ENCODE measurements at regions not wholly inside any gene's neighbourhood (a gene's known extent, or its start where the extent isn't known, plus 50 kb on each side); places are given as distances from the start of the nearest gene placed in this dataset.

- no peak for TF ChIP-seq POLR2A (IDR thresholded peaks at IDR 0.05)
- TF ChIP-seq, protein P1, sequence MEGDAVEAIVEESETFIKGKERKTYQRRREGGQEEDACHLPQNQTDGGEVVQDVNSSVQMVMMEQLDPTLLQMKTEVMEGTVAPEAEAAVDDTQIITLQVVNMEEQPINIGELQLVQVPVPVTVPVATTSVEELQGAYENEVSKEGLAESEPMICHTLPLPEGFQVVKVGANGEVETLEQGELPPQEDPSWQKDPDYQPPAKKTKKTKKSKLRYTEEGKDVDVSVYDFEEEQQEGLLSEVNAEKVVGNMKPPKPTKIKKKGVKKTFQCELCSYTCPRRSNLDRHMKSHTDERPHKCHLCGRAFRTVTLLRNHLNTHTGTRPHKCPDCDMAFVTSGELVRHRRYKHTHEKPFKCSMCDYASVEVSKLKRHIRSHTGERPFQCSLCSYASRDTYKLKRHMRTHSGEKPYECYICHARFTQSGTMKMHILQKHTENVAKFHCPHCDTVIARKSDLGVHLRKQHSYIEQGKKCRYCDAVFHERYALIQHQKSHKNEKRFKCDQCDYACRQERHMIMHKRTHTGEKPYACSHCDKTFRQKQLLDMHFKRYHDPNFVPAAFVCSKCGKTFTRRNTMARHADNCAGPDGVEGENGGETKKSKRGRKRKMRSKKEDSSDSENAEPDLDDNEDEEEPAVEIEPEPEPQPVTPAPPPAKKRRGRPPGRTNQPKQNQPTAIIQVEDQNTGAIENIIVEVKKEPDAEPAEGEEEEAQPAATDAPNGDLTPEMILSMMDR (IDR thresholded peaks at IDR 0.05): no peak
These were observed 1186.7 kb upstream of the EPHA6 start for GRCh38 chr3:95627697-95628096.
